ENCODE measurements at regions not wholly inside any gene's neighbourhood (a gene's known extent, or its start where the extent isn't known, plus 50 kb on each side); places are given as distances from the start of the nearest gene placed in this dataset.

DNA sequence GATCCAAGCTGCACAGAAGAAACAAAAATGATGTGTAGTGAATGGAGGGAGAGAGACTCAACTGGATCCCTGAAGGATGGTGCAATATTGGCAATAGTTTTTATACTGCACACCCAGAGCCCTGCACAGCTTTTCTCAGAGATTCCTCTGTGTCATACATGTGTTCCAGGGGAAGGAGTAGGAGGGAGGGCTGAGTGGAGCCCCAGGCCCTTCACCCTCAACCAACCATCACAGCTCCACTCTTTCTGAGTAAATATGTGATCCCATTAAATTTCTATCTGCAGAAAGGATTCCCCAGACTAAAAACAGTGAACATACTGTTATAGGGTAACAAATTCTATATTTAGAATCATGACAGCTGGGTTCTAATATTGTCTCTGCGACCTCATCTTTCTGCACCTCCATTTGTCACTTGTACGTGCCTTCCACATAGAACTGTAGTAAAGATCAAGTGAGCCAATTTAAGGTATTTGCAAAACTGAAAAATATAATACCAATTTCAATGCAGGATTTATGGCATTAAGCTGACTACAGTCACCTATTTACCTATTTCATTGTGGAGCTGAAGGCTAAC, 421.4 kb upstream of the NRSN1 start:
- 2% methylated on average over 2 of the region's 2 CpGs for WGBS (ENCODE audit: low lambda C conversion rate)
- CTCF ChIA-PET (ENCODE audit: low intra/inter-chr PET ratio, low total read pairs), result no interaction called here
- Histone ChIP-seq H3K27me3 (ENCODE audit: control insufficient read depth in 1 of 2, insufficient read depth in 2 of 2, low read length in 2 of 2) (no peaks in the 10 kb centered on the region), H3K4me2 (ENCODE audit: low read depth, low read length) (no peak overlapping the region), H3K36me3 (replicated peaks in 1 of 2; ENCODE audit: control insufficient read depth in 1 of 2, insufficient read depth in 2 of 2, low read length in 2 of 2) (no peaks in the 10 kb centered on the region), H2AFZ (ENCODE audit: low read length) (no peak overlapping the region), H4K20me1 (ENCODE audit: insufficient read depth, low read length) (no peaks in the 10 kb centered on the region), H3K79me2 (ENCODE audit: insufficient read depth, low read length) (no peaks in the 10 kb centered on the region), H3K27ac (ENCODE audit: extremely low read length, insufficient read depth, low read length) (no peak overlapping the region), H3K4me3 (replicated peaks in 1 of 3; ENCODE audit: insufficient read depth in 1 of 3, low read depth in 2 of 3, low read length in 3 of 3) (no peak overlapping the region), H3K4me1 (ENCODE audit: insufficient read depth, low read length) (no peaks in the 10 kb centered on the region), H3K9me3 (ENCODE audit: low read length) (no peaks in the 10 kb centered on the region), H3K9ac (ENCODE audit: insufficient read depth, low read depth, low read length) (no peak overlapping the region)
- TF ChIP-seq RAD21 (CRISPR knock-in tag; IDR thresholded peaks at IDR 0.05) (no peak), ELF4 (CRISPR knock-in tag; IDR thresholded peaks at IDR 0.05; ENCODE audit: borderline replicate concordance) (no peak), TBP (CRISPR knock-in tag; IDR thresholded peaks at IDR 0.05) (no peak), ZNF891 (CRISPR knock-in tag; IDR thresholded peaks at IDR 0.05) (no peak), PITX1 (CRISPR knock-in tag; IDR thresholded peaks at IDR 0.05) (no peak), IKZF1 (IDR thresholded peaks at IDR 0.05) (no peak), MIXL1 (CRISPR knock-in tag; IDR thresholded peaks at IDR 0.05) (no peak), MZF1 (CRISPR knock-in tag; IDR thresholded peaks at IDR 0.05; ENCODE audit: borderline replicate concordance) (no peak), ZNF709 (CRISPR knock-in tag; IDR thresholded peaks at IDR 0.05) (no peak), CENPT (CRISPR knock-in tag; IDR thresholded peaks at IDR 0.05; ENCODE audit: low read depth) (no peak), ZMYM3 (CRISPR knock-in tag; IDR thresholded peaks at IDR 0.05) (no peak), WIZ (CRISPR knock-in tag; IDR thresholded peaks at IDR 0.05) (no peak)
- TF ChIP-seq, protein P1, sequence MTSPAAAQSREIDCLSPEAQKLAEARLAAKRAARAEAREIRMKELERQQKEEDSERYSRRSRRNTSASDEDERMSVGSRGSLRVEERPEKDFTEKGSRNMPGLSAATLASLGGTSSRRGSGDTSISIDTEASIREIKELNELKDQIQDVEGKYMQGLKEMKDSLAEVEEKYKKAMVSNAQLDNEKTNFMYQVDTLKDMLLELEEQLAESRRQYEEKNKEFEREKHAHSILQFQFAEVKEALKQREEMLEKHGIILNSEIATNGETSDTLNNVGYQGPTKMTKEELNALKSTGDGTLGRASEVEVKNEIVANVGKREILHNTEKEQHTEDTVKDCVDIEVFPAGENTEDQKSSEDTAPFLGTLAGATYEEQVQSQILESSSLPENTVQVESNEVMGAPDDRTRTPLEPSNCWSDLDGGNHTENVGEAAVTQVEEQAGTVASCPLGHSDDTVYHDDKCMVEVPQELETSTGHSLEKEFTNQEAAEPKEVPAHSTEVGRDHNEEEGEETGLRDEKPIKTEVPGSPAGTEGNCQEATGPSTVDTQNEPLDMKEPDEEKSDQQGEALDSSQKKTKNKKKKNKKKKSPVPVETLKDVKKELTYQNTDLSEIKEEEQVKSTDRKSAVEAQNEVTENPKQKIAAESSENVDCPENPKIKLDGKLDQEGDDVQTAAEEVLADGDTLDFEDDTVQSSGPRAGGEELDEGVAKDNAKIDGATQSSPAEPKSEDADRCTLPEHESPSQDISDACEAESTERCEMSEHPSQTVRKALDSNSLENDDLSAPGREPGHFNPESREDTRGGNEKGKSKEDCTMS (CRISPR knock-in tag; conservative IDR thresholded peaks at IDR 0.05), result no peak
- TF ChIP-seq, protein P2, sequence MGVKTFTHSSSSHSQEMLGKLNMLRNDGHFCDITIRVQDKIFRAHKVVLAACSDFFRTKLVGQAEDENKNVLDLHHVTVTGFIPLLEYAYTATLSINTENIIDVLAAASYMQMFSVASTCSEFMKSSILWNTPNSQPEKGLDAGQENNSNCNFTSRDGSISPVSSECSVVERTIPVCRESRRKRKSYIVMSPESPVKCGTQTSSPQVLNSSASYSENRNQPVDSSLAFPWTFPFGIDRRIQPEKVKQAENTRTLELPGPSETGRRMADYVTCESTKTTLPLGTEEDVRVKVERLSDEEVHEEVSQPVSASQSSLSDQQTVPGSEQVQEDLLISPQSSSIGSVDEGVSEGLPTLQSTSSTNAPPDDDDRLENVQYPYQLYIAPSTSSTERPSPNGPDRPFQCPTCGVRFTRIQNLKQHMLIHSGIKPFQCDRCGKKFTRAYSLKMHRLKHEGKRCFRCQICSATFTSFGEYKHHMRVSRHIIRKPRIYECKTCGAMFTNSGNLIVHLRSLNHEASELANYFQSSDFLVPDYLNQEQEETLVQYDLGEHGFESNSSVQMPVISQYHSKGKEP (CRISPR knock-in tag; IDR thresholded peaks at IDR 0.05), result no peak
- TF ChIP-seq, protein P3, sequence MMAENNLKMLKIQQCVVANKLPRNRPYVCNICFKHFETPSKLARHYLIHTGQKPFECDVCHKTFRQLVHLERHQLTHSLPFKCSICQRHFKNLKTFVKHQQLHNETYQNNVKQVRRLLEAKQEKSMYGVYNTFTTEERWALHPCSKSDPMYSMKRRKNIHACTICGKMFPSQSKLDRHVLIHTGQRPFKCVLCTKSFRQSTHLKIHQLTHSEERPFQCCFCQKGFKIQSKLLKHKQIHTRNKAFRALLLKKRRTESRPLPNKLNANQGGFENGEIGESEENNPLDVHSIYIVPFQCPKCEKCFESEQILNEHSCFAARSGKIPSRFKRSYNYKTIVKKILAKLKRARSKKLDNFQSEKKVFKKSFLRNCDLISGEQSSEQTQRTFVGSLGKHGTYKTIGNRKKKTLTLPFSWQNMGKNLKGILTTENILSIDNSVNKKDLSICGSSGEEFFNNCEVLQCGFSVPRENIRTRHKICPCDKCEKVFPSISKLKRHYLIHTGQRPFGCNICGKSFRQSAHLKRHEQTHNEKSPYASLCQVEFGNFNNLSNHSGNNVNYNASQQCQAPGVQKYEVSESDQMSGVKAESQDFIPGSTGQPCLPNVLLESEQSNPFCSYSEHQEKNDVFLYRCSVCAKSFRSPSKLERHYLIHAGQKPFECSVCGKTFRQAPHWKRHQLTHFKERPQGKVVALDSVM (CRISPR knock-in tag; IDR thresholded peaks at IDR 0.05), result no peak
- DNase-seq (ENCODE audit: low spot score) (no peak), FAIRE-seq (no peak), ATAC-seq (no peak)
- intact Hi-C loops (cut with micrococcal nuclease; ENCODE audit: unreplicated experiment), result no loop called here
- no TSS peak for BruUV-seq (replicated peaks)
- in situ Hi-C loops (cut with HindIII; ENCODE audit: extremely low pct_ligation_motif_present, low pct_unique_long_range_greater_than_20kb), result no loop called here
- POLR2A ChIA-PET, result no interaction called here

Data from HepG2 (cell line).